NCI-H2227 (cell line): ENCODE measurements at regions not wholly inside any gene's neighbourhood (a gene's known extent, or its start where the extent isn't known, plus 50 kb on each side); places are given as distances from the start of the nearest gene placed in this dataset.

Source experiments
- DNase-seq: peaks from one replicate; lab custom pipeline; 2025; ENCODE audit not compliant: unreplicated experiment; lab: John Stamatoyannopoulos, UW

- DNase-seq: no peak
Measured at GRCh38 chr12:107339932-107340331, 246.6 kb upstream of the CRY1 start.

- DNase-seq: no peak
Measured at GRCh38 chr12:107340898-107341297, 247.5 kb upstream of the CRY1 start.

- DNase-seq: no peak
Measured at GRCh38 chr12:107344035-107344808, 250.9 kb upstream of the CRY1 start.

GRCh38 chr12:107347261-107347660, 253.9 kb upstream of the CRY1 start:
- no peak for DNase-seq

- peak; percentile 43 for DNase-seq
Measured at GRCh38 chr12:107349008-107349747, 255.8 kb upstream of the CRY1 start.

GRCh38 chr12:107349839-107350238, 256.5 kb upstream of the CRY1 start:
- no peak for DNase-seq

GRCh38 chr12:107351109-107351508, 257.8 kb upstream of the CRY1 start:
- no peak for DNase-seq

GRCh38 chr12:107351713-107352112, 258.4 kb upstream of the CRY1 start:
- no peak for DNase-seq

- DNase-seq: no peak
Measured at GRCh38 chr12:107352347-107353081, 259.2 kb upstream of the CRY1 start.

GRCh38 chr12:107353312-107353711, 260.0 kb upstream of the CRY1 start:
- no peak for DNase-seq

GRCh38 chr12:107355004-107355565, 261.7 kb upstream of the CRY1 start:
- no peak for DNase-seq

- no peak for DNase-seq
Measured at GRCh38 chr12:107355612-107356011, 262.3 kb upstream of the CRY1 start.

- DNase-seq: no peak
Measured at GRCh38 chr12:107356266-107356936, 263.1 kb upstream of the CRY1 start.

- no peak for DNase-seq
Measured at GRCh38 chr12:107356937-107357295, 263.6 kb upstream of the CRY1 start.

GRCh38 chr12:107359382-107359781, 266.0 kb upstream of the CRY1 start:
- no peak for DNase-seq

GRCh38 chr12:107360033-107360432, 266.7 kb upstream of the CRY1 start:
- DNase-seq: no peak

- DNase-seq: no peak
Measured at GRCh38 chr12:107360482-107360881, 267.1 kb upstream of the CRY1 start.

GRCh38 chr12:107361970-107362369, 268.6 kb upstream of the CRY1 start:
- DNase-seq: no peak

- no peak for DNase-seq
Measured at GRCh38 chr12:107362960-107363359, 269.6 kb upstream of the CRY1 start.

- DNase-seq: no peak
Measured at GRCh38 chr12:107364875-107365518, 271.6 kb upstream of the CRY1 start.
